ENCODE measurements at regions not wholly inside any gene's neighbourhood (a gene's known extent, or its start where the extent isn't known, plus 50 kb on each side); places are given as distances from the start of the nearest gene placed in this dataset.

DNA sequence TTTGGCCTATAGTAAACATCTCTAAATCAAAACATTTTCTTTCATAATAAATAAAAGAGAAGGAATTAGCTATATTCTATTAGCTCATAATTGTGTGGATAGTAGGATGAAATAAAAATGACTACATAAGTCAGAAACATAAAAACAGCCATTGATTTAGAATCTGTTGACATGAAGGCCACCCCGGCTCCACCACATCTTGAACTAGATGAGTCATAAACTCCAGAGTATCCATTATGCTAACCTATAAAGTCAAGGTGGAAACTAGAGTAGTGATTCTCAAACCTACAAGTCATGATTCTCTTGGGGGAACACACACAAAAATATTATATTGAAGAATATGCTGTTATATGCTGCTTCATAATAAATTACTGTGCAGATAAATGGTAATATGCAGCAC is 831.0 kb downstream of the TUSC7 start:
- Histone ChIP-seq H3K36me3 (ENCODE audit: insufficient read depth, low read length) (no peaks in the 10 kb centered on the region), H3K27me3 (ENCODE audit: control insufficient read depth in 1 of 2, insufficient read depth in 2 of 2, low read length in 2 of 2) (no peaks in the 10 kb centered on the region), H3K4me1 (ENCODE audit: insufficient read depth, low read length) (no peaks in the 10 kb centered on the region), H3K4me3 (ENCODE audit: low read length) (no peak overlapping the region), H3K27ac (ENCODE audit: low read depth in 1 of 2, low read length in 2 of 2) (no peak overlapping the region), H3K9me3 (ENCODE audit: control insufficient read depth in 1 of 2, insufficient read depth in 1 of 2, low read length in 2 of 2) (no peaks in the 10 kb centered on the region)
- no peak overlapping the region for H3K4me3 Mint-ChIP-seq
- ChIA-PET CTCF (no interaction called here), POLR2A (no interaction called here)
- H3K27ac Mint-ChIP-seq, result no peak overlapping the region
- H3K36me3 Mint-ChIP-seq (ENCODE audit: low read depth), result no peaks in the 10 kb centered on the region
- no peak for ATAC-seq (ENCODE audit: poor library complexity)
- intact Hi-C loops (cut with DNase I, micrococcal nuclease), result no loop called here
- DNase-seq, result no peak
- no peaks in the 10 kb centered on the region for H3K9me3 Mint-ChIP-seq
- H3K4me1 Mint-ChIP-seq (ENCODE audit: low read depth), result no peaks in the 10 kb centered on the region
- TF ChIP-seq, protein P1, sequence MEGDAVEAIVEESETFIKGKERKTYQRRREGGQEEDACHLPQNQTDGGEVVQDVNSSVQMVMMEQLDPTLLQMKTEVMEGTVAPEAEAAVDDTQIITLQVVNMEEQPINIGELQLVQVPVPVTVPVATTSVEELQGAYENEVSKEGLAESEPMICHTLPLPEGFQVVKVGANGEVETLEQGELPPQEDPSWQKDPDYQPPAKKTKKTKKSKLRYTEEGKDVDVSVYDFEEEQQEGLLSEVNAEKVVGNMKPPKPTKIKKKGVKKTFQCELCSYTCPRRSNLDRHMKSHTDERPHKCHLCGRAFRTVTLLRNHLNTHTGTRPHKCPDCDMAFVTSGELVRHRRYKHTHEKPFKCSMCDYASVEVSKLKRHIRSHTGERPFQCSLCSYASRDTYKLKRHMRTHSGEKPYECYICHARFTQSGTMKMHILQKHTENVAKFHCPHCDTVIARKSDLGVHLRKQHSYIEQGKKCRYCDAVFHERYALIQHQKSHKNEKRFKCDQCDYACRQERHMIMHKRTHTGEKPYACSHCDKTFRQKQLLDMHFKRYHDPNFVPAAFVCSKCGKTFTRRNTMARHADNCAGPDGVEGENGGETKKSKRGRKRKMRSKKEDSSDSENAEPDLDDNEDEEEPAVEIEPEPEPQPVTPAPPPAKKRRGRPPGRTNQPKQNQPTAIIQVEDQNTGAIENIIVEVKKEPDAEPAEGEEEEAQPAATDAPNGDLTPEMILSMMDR (IDR thresholded peaks at IDR 0.05), result no peak
- no peaks in the 10 kb centered on the region for H3K27me3 Mint-ChIP-seq

DNA sequence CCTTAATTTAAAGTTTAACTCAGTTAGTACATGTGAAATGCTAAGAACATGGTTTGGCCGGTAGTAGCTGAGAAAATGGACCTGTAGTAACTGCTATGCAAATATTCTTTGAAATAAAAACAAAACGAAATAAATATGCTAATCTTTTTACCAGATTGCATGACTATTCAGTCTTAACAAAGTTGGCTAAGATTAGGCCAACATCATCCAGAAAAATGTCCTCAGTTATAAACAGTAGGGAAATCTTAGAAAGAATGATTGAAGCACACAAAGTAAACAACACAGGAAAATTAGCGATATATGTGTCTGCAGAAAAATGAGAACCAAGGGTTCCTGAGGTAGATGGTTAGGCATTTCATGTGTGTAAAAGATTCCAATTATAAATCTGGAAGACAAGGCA is 832.1 kb downstream of the TUSC7 start:
- Histone ChIP-seq H3K9me3 (ENCODE audit: control insufficient read depth in 1 of 2, insufficient read depth in 1 of 2, low read length in 2 of 2) (no peaks in the 10 kb centered on the region), H3K4me3 (ENCODE audit: low read length) (no peak overlapping the region), H3K27me3 (ENCODE audit: control insufficient read depth in 1 of 2, insufficient read depth in 2 of 2, low read length in 2 of 2) (no peaks in the 10 kb centered on the region), H3K4me1 (ENCODE audit: insufficient read depth, low read length) (no peaks in the 10 kb centered on the region), H3K36me3 (ENCODE audit: insufficient read depth, low read length) (no peaks in the 10 kb centered on the region), H3K27ac (ENCODE audit: low read depth in 1 of 2, low read length in 2 of 2) (no peak overlapping the region)
- TF ChIP-seq, protein P1 (IDR thresholded peaks at IDR 0.05), result no peak
- no peak for ATAC-seq (ENCODE audit: poor library complexity)
- H3K27ac Mint-ChIP-seq, result no peak overlapping the region
- POLR2A ChIA-PET, result no interaction called here
- H3K27me3 Mint-ChIP-seq, result no peaks in the 10 kb centered on the region
- CTCF ChIA-PET, result no interaction called here
- no peaks in the 10 kb centered on the region for H3K36me3 Mint-ChIP-seq (ENCODE audit: low read depth)
- H3K9me3 Mint-ChIP-seq, result no peaks in the 10 kb centered on the region
- intact Hi-C loops (cut with DNase I, micrococcal nuclease), result no loop called here
- no peak for DNase-seq
- no peaks in the 10 kb centered on the region for H3K4me1 Mint-ChIP-seq (ENCODE audit: low read depth)
- no peak overlapping the region for H3K4me3 Mint-ChIP-seq

- no peaks in the 10 kb centered on the region for H3K9me3 Mint-ChIP-seq
- intact Hi-C loops (cut with DNase I, micrococcal nuclease), result no loop called here
- TF ChIP-seq, protein P1 (IDR thresholded peaks at IDR 0.05), result no peak
- Histone ChIP-seq H3K27me3 (ENCODE audit: control insufficient read depth in 1 of 2, insufficient read depth in 2 of 2, low read length in 2 of 2) (no peaks in the 10 kb centered on the region), H3K36me3 (ENCODE audit: insufficient read depth, low read length) (no peaks in the 10 kb centered on the region), H3K27ac (ENCODE audit: low read depth in 1 of 2, low read length in 2 of 2) (no peak overlapping the region), H3K4me3 (ENCODE audit: low read length) (no peak overlapping the region), H3K4me1 (ENCODE audit: insufficient read depth, low read length) (no peaks in the 10 kb centered on the region), H3K9me3 (ENCODE audit: control insufficient read depth in 1 of 2, insufficient read depth in 1 of 2, low read length in 2 of 2) (no peaks in the 10 kb centered on the region)
- H3K36me3 Mint-ChIP-seq (ENCODE audit: low read depth), result no peaks in the 10 kb centered on the region
- no peak for DNase-seq
- CTCF ChIA-PET, result no interaction called here
- H3K27ac Mint-ChIP-seq, result no peak overlapping the region
- POLR2A ChIA-PET, result no interaction called here
- no peak for ATAC-seq (ENCODE audit: poor library complexity)
- no peaks in the 10 kb centered on the region for H3K27me3 Mint-ChIP-seq
- H3K4me1 Mint-ChIP-seq (ENCODE audit: low read depth), result no peaks in the 10 kb centered on the region
- no peak overlapping the region for H3K4me3 Mint-ChIP-seq
Observed at GRCh38 chr3:117543521-117543920, 833.9 kb downstream of the TUSC7 start.

All from CD4-positive, alpha-beta T cell (primary cell).